CD4-positive, alpha-beta T cell (primary cell): ENCODE measurements at regions not wholly inside any gene's neighbourhood (a gene's known extent, or its start where the extent isn't known, plus 50 kb on each side); places are given as distances from the start of the nearest gene placed in this dataset.

ENCODE experiments used
- ATAC-seq: fragments of 200-7000 bp; cut with Tn5 transposase; one replicate; pipeline ENCODE4 v1.10.0; 2022; ENCODE audit warnings: mild to moderate bottlenecking; ENCODE audit not compliant: poor library complexity
- CTCF ChIA-PET: fragments of 350-600 bp; sonication (Branson Sonifier 250); formaldehyde crosslinking; loops from one replicate; lab custom pipeline; 2021; ENCODE audit warnings: antibody characterized with exemption, inconsistent platforms; lab: Charles Lee
- POLR2A ChIA-PET: fragments of 350-600 bp; sonication (Branson Sonifier 250); formaldehyde crosslinking; loops from one replicate; lab custom pipeline; 2021; ENCODE audit warnings: antibody characterized with exemption, inconsistent platforms; lab: Charles Lee
- DNase-seq, 14 experiments: peaks; one replicate each; pipeline ENCODE4 v3.0.0-alpha.2; 2013 to 2020; ENCODE audit warnings: mixed read lengths in 2 of 14
- H3K27ac ChIP-seq, 2 donors: one replicate each; pipeline versions ENCODE4 v1.5.1 to v1.7.0; 2013; ENCODE audit warnings: low read length in 2 of 2, low read depth in 1 of 2, mild to moderate bottlenecking in 1 of 2
- H3K27me3 ChIP-seq, 2 experiments: 1 replicate in 1 of 2; 2 replicates in 1 of 2; pipeline versions ENCODE4 v1.6.1 to v1.7.0; 2013; ENCODE audit warnings: low read length in 2 of 2, control low read depth in 1 of 2, mild to moderate bottlenecking in 1 of 2, moderate library complexity in 1 of 2; ENCODE audit not compliant: insufficient read depth in 2 of 2, control insufficient read depth in 1 of 2
- H3K36me3 ChIP-seq: one replicate; pipeline ENCODE4 v1.6.1; 2013; ENCODE audit warnings: low read length, control low read depth; ENCODE audit not compliant: insufficient read depth
- H3K4me1 ChIP-seq: one replicate; pipeline ENCODE4 v1.6.1; 2013; ENCODE audit warnings: low read length, control low read depth; ENCODE audit not compliant: insufficient read depth
- H3K4me3 ChIP-seq: one replicate; pipeline ENCODE4 v1.5.1; 2013; ENCODE audit warnings: mild to moderate bottlenecking, low read length, moderate library complexity
- H3K9me3 ChIP-seq, 2 experiments: 1 replicate in 1 of 2; 2 replicates in 1 of 2; pipeline versions ENCODE4 v1.6.1 to v1.7.0; 2013; ENCODE audit warnings: low read length in 2 of 2, mild to moderate bottlenecking in 2 of 2, control low read depth in 1 of 2, moderate library complexity in 1 of 2; ENCODE audit not compliant: control insufficient read depth in 1 of 2, insufficient read depth in 1 of 2
- H3K27ac Mint-ChIP-seq: one replicate; pipeline ENCODE4 v1.8.0; 2020; ENCODE audit warnings: mixed read lengths
- H3K27me3 Mint-ChIP-seq: one replicate; pipeline ENCODE4 v1.8.0; 2021; ENCODE audit warnings: mixed read lengths
- H3K36me3 Mint-ChIP-seq: one replicate; pipeline ENCODE4 v1.8.0; 2021; ENCODE audit warnings: low read depth, mixed read lengths
- H3K4me1 Mint-ChIP-seq: one replicate; pipeline ENCODE4 v1.8.0; 2021; ENCODE audit warnings: low read depth, mixed read lengths
- H3K4me3 Mint-ChIP-seq: one replicate; pipeline ENCODE4 v1.8.0; 2020; ENCODE audit warnings: mild to moderate bottlenecking, mixed read lengths
- H3K9me3 Mint-ChIP-seq: one replicate; pipeline ENCODE4 v1.8.0; 2020; ENCODE audit warnings: mixed read lengths
- CTCF ChIP-seq: fragments of 200-600 bp; IDR thresholded peaks from one replicate; pipeline ENCODE4 v1.8.0; 2022; ENCODE audit warnings: antibody characterized with exemption, mild to moderate bottlenecking
- intact Hi-C, 2 experiments: fragments of 100-400 bp; cut with DNase I in 1 of 2; cut with micrococcal nuclease in 1 of 2; formaldehyde crosslinking; loops; one replicate each; pipeline versions ENCODE4 v1.15.1 to v1.9.0; 2023 to 2025; cut with DNase I, micrococcal nuclease

- intact Hi-C loops, result no loop called here
- H3K36me3 Mint-ChIP-seq, result no peaks in the 10 kb centered on the region
- CTCF ChIA-PET, result no interaction called here
- DNase-seq (no peak), ATAC-seq (no peak)
- Histone ChIP-seq H3K4me1 (no peaks in the 10 kb centered on the region), H3K36me3 (no peaks in the 10 kb centered on the region), H3K4me3 (no peak overlapping the region), H3K27ac (no peak overlapping the region), H3K9me3 (no peaks in the 10 kb centered on the region), H3K27me3 (peaks cover 3 to 7% of the 10 kb centered on the region in 2 experiments)
- no peaks in the 10 kb centered on the region for H3K4me1 Mint-ChIP-seq
- no peaks in the 10 kb centered on the region for H3K9me3 Mint-ChIP-seq
- no peak for TF ChIP-seq CTCF
- POLR2A ChIA-PET, result no interaction called here
- peaks cover 15% of the 10 kb centered on the region for H3K27me3 Mint-ChIP-seq
- H3K4me3 Mint-ChIP-seq, result no peak overlapping the region
- no peak overlapping the region for H3K27ac Mint-ChIP-seq
Measured at GRCh38 chr5:159827861-159828260, 88.4 kb upstream of the ADRA1B start.

- H3K36me3 ChIP-seq, result no peaks in the 10 kb centered on the region
- ATAC-seq (no peak), DNase-seq (no peak)
- Mint-ChIP-seq H3K9me3 (no peaks in the 10 kb centered on the region), H3K27me3 (peaks cover 15% of the 10 kb centered on the region), H3K36me3 (no peaks in the 10 kb centered on the region), H3K4me3 (no peak overlapping the region), H3K27ac (no peak overlapping the region), H3K4me1 (no peaks in the 10 kb centered on the region)
- intact Hi-C loops, result no loop called here
- ChIA-PET POLR2A (no interaction called here), CTCF (no interaction called here)
- H3K9me3 ChIP-seq, result no peaks in the 10 kb centered on the region
- H3K27me3 ChIP-seq, result no peaks in the 10 kb centered on the region
- H3K4me3 ChIP-seq, result no peak overlapping the region
- TF ChIP-seq CTCF, result no peak
- no peak overlapping the region for H3K27ac ChIP-seq
- H3K4me1 ChIP-seq, result no peaks in the 10 kb centered on the region
Measured at GRCh38 chr5:159832073-159832472, 84.2 kb upstream of the ADRA1B start.

GRCh38 chr5:159833088-159833487, 83.2 kb upstream of the ADRA1B start:
- Histone ChIP-seq H3K9me3 (no peaks in the 10 kb centered on the region), H3K36me3 (no peaks in the 10 kb centered on the region), H3K27ac (no peak overlapping the region), H3K4me3 (no peak overlapping the region), H3K27me3 (no peaks in the 10 kb centered on the region), H3K4me1 (no peaks in the 10 kb centered on the region)
- Mint-ChIP-seq H3K4me3 (no peak overlapping the region), H3K9me3 (no peaks in the 10 kb centered on the region), H3K4me1 (no peaks in the 10 kb centered on the region), H3K27ac (no peak overlapping the region), H3K36me3 (no peaks in the 10 kb centered on the region), H3K27me3 (peaks cover 15% of the 10 kb centered on the region)
- no peak for DNase-seq
- no peak for ATAC-seq
- ChIA-PET CTCF (no interaction called here), POLR2A (no interaction called here)
- intact Hi-C loops, result no loop called here
- no peak for TF ChIP-seq CTCF
